Choroid plexus epithelial cell (primary cell): ENCODE measurements at regions not wholly inside any gene's neighbourhood (a gene's known extent, or its start where the extent isn't known, plus 50 kb on each side); places are given as distances from the start of the nearest gene placed in this dataset.
A peak's percentile ranks its signal among the peaks of the same experiment; 100 is the strongest.

Experiments
- DNase-seq: peaks from one replicate; pipeline ENCODE4 v3.0.0-alpha.2; 2010; ENCODE audit warnings: low read depth
- H3K4me3 ChIP-seq: 2 replicates; pipeline ENCODE4 v1.5.1; 2011; ENCODE audit warnings: low read depth, mild to moderate bottlenecking, control low read depth, low read length, moderate library complexity
- CTCF ChIP-seq: conservative IDR thresholded peaks from 2 replicates; pipeline ENCODE4 v1.5.1; 2011; ENCODE audit warnings: low read depth, mild to moderate bottlenecking, control low read depth, inconsistent platforms, low read length, moderate library complexity

GRCh38 chr6:6810727-6811126, 222.2 kb downstream of the LY86 start:
- peak overlapping the region; percentile 53 for H3K4me3 ChIP-seq
- no peak for TF ChIP-seq CTCF
- no peak for DNase-seq

DNA sequence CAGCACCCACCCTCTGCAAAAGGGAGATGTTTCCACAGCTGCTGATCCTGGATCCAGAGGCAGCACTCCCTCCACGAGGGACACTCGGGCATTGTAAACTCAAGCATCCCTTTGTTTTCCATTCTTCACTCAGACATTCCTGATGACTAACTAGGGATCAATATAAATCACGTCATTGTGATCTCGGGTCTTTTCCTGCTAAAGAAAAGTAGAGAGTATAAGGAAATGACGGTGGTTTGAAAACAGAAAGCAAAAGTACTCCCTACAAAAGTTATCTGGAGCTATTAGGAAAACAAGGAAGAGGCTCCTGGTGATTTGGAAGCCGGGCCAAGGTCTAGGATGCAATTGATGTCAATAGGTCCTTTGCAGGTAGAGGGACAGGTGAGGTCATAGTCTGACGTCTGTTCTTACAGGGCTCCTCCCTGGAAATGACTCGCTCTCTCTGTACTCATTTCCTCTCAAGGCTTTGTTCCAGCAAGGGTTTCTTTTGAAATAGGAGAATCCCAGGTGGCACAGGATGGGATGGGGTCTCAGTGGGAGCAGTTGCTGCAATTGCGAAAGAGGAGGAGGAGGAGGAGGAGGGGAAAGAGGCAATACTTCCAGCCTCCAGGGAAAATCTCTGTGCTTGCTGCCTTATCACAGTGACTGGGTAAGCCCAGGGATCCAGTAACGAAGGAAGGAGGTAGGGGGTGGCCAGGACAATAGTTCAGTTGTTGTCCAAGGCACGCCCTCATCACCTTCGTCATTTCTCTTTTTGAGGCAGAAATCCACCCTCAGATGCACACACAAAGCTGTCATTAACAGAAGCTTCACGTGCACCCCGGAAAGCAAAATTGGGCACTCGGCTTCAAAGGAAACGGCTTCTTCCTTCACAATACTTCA, 222.8 kb downstream of the LY86 start:
- peak overlapping the region; percentile 53 for H3K4me3 ChIP-seq
- peak; percentile 46 for DNase-seq
- no peak for TF ChIP-seq CTCF

DNA sequence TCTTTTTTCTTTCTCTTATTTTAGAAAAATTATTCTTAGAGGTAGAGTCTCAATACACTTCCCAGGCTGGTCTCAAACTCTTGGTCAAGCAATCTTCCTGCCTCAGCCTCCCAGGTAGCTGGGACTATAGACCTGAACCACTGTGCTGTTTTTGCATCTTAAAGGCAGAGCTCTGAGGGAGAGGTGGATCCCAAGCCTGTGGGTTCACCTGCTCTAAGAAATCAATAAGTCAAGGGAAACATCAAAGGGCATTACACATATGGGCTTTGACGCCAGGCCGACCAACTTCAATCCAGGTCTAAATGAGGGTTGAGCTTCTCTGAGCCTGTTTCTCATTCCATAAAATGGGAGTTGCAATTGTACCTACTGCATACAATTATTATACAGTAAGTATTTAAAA, 223.9 kb downstream of the LY86 start:
- H3K4me3 ChIP-seq = no peak overlapping the region
- no peak for DNase-seq
- no peak for TF ChIP-seq CTCF

GRCh38 chr6:6815732-6816131, 227.2 kb downstream of the LY86 start:
- no peak for DNase-seq
- no peak overlapping the region for H3K4me3 ChIP-seq
- no peak for TF ChIP-seq CTCF

GRCh38 chr6:6816716-6817115, 228.2 kb downstream of the LY86 start:
- no peak for TF ChIP-seq CTCF
- H3K4me3 ChIP-seq = no peak overlapping the region
- no peak for DNase-seq

GRCh38 chr6:6818078-6818639, 229.6 kb downstream of the LY86 start:
- no peak for DNase-seq
- H3K4me3 ChIP-seq = no peak overlapping the region
- TF ChIP-seq CTCF = no peak
